Parathyroid adenoma (tissue), 2 donors: ENCODE measurements at regions not wholly inside any gene's neighbourhood (a gene's known extent, or its start where the extent isn't known, plus 50 kb on each side); places are given as distances from the start of the nearest gene placed in this dataset.
"Not testable (repeated sequence)": the region's sequence is repeated elsewhere in the genome, so short reads cannot be mapped to it uniquely, and the experiment has no call there.

ENCODE experiments used
- H2AFZ ChIP-seq: fragments of 300-600 bp; sonication (generic); one replicate; pipeline ENCODE4 v1.7.0; 2017; ENCODE audit warnings: antibody characterized with exemption, mild to moderate bottlenecking
- H3K27ac ChIP-seq: fragments of 300-600 bp; sonication (generic); one replicate; pipeline ENCODE4 v1.7.0; 2017
- H3K27me3 ChIP-seq: fragments of 300-600 bp; sonication (generic); one replicate; pipeline ENCODE4 v1.7.0; 2017; ENCODE audit warnings: low read length; ENCODE audit not compliant: control insufficient read depth, insufficient read depth
- H3K36me3 ChIP-seq: fragments of 300-600 bp; sonication (generic); one replicate; pipeline ENCODE4 v1.7.0; 2017; ENCODE audit warnings: low read length; ENCODE audit not compliant: control insufficient read depth, insufficient read depth
- H3K4me1 ChIP-seq: fragments of 300-600 bp; sonication (generic); one replicate; pipeline ENCODE4 v1.7.0; 2017; ENCODE audit warnings: control low read depth
- H3K4me2 ChIP-seq: fragments of 300-600 bp; sonication (generic); one replicate; pipeline ENCODE4 v1.7.0; 2017; ENCODE audit warnings: low read length
- H3K4me3 ChIP-seq: fragments of 300-600 bp; sonication (generic); one replicate; pipeline ENCODE4 v1.7.0; 2017; ENCODE audit warnings: low read depth, low read length
- H3K79me2 ChIP-seq: fragments of 300-600 bp; sonication (generic); one replicate; pipeline ENCODE4 v1.7.0; 2017; ENCODE audit warnings: control low read depth
- H3K9ac ChIP-seq: fragments of 300-600 bp; sonication (generic); one replicate; pipeline ENCODE4 v1.7.0; 2017; ENCODE audit warnings: mild to moderate bottlenecking
- H3K9me3 ChIP-seq: fragments of 300-600 bp; sonication (generic); one replicate; pipeline ENCODE4 v1.7.0; 2017; ENCODE audit warnings: low read length; ENCODE audit not compliant: control insufficient read depth
- CTCF ChIP-seq: fragments of 300-600 bp; sonication (generic); IDR thresholded peaks from one replicate; pipeline ENCODE4 v1.7.0; 2017; ENCODE audit warnings: antibody characterized with exemption, mild to moderate bottlenecking
- donor health status: primary hyperparathyroidism.

DNA sequence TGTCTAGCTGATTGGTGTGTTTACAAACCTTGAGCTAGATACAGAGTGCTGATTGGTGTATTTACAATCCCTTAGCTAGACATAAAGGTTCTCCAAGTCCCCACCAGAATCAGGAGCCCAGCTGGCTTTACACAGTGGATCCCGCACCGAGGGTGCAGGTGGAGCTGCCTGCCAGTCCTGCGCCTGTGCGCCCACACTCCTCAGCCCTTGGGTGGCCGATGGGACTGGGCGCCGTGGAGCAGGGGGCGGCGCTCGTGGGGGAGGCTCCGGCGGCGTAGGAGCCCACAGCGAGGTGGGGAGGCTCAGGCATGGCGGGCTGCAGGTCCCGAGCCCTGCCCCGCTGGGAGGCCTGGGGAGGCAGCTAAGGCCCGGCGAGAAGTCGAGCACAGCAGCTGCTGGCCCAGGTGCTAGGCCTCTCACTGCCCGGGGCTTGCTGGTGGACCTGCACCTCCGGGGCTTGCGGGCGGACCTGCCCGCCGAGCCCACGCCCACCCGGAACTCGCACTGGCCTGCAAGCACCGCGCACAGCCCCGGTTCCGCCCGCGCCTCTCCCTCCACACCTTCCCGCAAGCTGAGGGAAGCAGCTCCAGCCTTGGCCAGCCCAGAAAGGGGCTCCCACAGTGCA is 51.0 kb upstream of the CDYL start:
- H2AFZ ChIP-seq, H3K27ac ChIP-seq, H3K27me3 ChIP-seq, H3K4me2 ChIP-seq, H3K79me2 ChIP-seq, H3K36me3 ChIP-seq, H3K4me3 ChIP-seq, H3K9me3 ChIP-seq, H3K9ac ChIP-seq, H3K4me1 ChIP-seq: not testable (repeated sequence)

- H3K4me3 ChIP-seq, H3K9ac ChIP-seq, H3K27ac ChIP-seq, H3K27me3 ChIP-seq, H3K79me2 ChIP-seq, H3K9me3 ChIP-seq, H3K4me2 ChIP-seq, H3K4me1 ChIP-seq, H3K36me3 ChIP-seq, H2AFZ ChIP-seq: not testable (repeated sequence)
These were observed 51.5 kb upstream of the CDYL start for GRCh38 chr6:4724727-4725126.

- Histone ChIP-seq H3K4me2 (no peak overlapping the region), H3K79me2 (no peaks in the 10 kb centered on the region), H2AFZ (no peak overlapping the region)
These were observed 52.8 kb upstream of the CDYL start for GRCh38 chr6:4723383-4723782.

GRCh38 chr6:4721368-4721767 is 54.8 kb upstream of the CDYL start:
- H3K27me3 ChIP-seq, H3K9ac ChIP-seq, H3K27ac ChIP-seq, H3K36me3 ChIP-seq, H2AFZ ChIP-seq, H3K79me2 ChIP-seq, H3K9me3 ChIP-seq, H3K4me1 ChIP-seq, H3K4me2 ChIP-seq, H3K4me3 ChIP-seq: not testable (repeated sequence)

More at GRCh38 chr6:4723383-4723782, 52.8 kb upstream of the CDYL start:
- no peak overlapping the region for H3K9ac ChIP-seq
- no peaks in the 10 kb centered on the region for H3K36me3 ChIP-seq
- H3K27ac ChIP-seq = no peak overlapping the region
- no peaks in the 10 kb centered on the region for H3K4me1 ChIP-seq
- no peaks in the 10 kb centered on the region for H3K9me3 ChIP-seq
- no peaks in the 10 kb centered on the region for H3K27me3 ChIP-seq
- no peak for TF ChIP-seq CTCF
- H3K4me3 ChIP-seq = no peak overlapping the region

- no peaks in the 10 kb centered on the region for H3K9me3 ChIP-seq
- H3K27me3 ChIP-seq = no peaks in the 10 kb centered on the region
- no peak for TF ChIP-seq CTCF
These were observed 56.7 kb upstream of the CDYL start for GRCh38 chr6:4719491-4719890.

GRCh38 chr6:4717856-4718255 is 58.3 kb upstream of the CDYL start:
- no peak overlapping the region for H3K27ac ChIP-seq
- TF ChIP-seq CTCF = no peak
- no peaks in the 10 kb centered on the region for H3K9me3 ChIP-seq
- H3K79me2 ChIP-seq = no peaks in the 10 kb centered on the region
- no peaks in the 10 kb centered on the region for H3K27me3 ChIP-seq
- no peak overlapping the region for H3K9ac ChIP-seq
- H3K4me3 ChIP-seq = no peak overlapping the region
- no peak overlapping the region for H2AFZ ChIP-seq
- no peaks in the 10 kb centered on the region for H3K4me1 ChIP-seq
- no peak overlapping the region for H3K4me2 ChIP-seq
- no peaks in the 10 kb centered on the region for H3K36me3 ChIP-seq

More at GRCh38 chr6:4719491-4719890, 56.7 kb upstream of the CDYL start:
- Histone ChIP-seq H3K4me3 (no peak overlapping the region), H3K27ac (no peak overlapping the region), H3K79me2 (no peaks in the 10 kb centered on the region), H3K4me2 (no peak overlapping the region), H3K4me1 (no peaks in the 10 kb centered on the region), H3K9ac (no peak overlapping the region), H3K36me3 (no peaks in the 10 kb centered on the region), H2AFZ (no peak overlapping the region)
